Fibroblast of the aortic adventitia (primary cell): ENCODE measurements at regions not wholly inside any gene's neighbourhood (a gene's known extent, or its start where the extent isn't known, plus 50 kb on each side); places are given as distances from the start of the nearest gene placed in this dataset.

Experiments used
- DNase-seq: peaks from one replicate; pipeline ENCODE4 v3.0.0-alpha.2; 2010; ENCODE audit warnings: low read depth
- H3K4me3 ChIP-seq: 2 replicates; pipeline ENCODE4 v1.5.1; 2011; ENCODE audit warnings: low read depth, mild to moderate bottlenecking, control low read depth, low read length, moderate library complexity
- TF ChIP-seq, protein P1 (sequence below): IDR thresholded peaks from 2 replicates; pipeline ENCODE4 v1.5.1; 2011; ENCODE audit warnings: mild to moderate bottlenecking, low read length, control low read depth, inconsistent platforms; ENCODE audit not compliant: insufficient read depth

DNA sequence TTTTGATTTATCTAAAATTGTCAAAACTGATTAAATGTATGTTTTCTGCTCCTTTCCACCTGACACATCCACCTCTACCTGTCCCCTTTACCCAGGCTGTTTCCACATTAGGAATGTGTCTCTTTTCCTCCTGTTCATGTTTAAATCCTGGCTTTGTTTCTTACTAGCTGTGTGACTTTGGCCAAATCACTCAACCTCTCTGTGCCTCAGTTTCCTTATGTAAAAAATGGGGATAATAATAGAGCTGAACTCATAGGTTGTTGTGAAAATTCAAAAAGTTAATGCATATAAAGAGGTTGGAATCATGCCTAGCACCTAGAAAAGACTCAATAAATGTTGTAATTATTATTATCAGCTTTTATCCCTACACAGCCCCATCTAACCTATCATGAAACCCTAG, 136.8 kb downstream of the NXPE2 start:
- H3K4me3 ChIP-seq, result no peak overlapping the region
- no peak for DNase-seq
- TF ChIP-seq, protein P1, sequence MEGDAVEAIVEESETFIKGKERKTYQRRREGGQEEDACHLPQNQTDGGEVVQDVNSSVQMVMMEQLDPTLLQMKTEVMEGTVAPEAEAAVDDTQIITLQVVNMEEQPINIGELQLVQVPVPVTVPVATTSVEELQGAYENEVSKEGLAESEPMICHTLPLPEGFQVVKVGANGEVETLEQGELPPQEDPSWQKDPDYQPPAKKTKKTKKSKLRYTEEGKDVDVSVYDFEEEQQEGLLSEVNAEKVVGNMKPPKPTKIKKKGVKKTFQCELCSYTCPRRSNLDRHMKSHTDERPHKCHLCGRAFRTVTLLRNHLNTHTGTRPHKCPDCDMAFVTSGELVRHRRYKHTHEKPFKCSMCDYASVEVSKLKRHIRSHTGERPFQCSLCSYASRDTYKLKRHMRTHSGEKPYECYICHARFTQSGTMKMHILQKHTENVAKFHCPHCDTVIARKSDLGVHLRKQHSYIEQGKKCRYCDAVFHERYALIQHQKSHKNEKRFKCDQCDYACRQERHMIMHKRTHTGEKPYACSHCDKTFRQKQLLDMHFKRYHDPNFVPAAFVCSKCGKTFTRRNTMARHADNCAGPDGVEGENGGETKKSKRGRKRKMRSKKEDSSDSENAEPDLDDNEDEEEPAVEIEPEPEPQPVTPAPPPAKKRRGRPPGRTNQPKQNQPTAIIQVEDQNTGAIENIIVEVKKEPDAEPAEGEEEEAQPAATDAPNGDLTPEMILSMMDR, result no peak

DNA sequence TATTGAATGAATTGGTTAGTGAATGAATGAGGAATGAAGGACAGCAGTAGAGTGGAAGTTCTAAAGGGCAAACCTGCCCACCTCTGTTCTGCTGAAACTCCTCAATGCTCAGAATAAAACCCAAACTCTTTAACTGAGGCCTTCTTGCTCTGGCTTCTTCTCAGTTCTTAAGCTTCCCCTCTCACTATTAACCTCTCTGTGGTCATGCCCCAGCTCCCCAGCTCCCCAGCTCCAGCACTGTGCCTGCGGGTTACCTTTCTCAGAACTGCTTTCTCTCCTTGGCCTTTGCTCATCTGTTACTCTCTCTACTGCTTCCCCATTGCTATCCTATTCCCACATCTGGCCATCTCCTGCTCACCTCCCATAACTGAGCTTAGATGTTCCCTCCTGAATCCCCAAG, 137.4 kb downstream of the NXPE2 start:
- TF ChIP-seq, protein P1, result no peak
- DNase-seq, result no peak
- no peak overlapping the region for H3K4me3 ChIP-seq

DNA sequence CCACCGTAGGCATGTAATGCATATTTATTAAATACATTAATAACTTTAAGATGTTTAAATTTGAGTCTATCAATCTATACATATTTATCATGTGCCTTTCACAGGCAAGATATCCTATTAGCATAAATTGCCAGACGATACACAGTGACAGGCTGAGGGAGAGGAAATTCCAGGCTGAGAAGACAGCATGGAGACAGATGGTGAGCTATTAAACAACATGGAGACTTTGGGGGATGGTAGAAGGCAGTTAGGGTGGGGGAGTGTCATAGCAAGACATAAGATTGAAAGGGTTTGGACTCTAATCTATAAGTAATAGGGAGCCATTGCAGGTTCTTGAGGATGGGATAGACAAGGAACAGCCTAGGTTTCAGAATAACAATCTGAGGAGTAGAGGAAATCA, 138.5 kb downstream of the NXPE2 start:
- DNase-seq, result no peak
- no peak overlapping the region for H3K4me3 ChIP-seq
- TF ChIP-seq, protein P1, result no peak

DNA sequence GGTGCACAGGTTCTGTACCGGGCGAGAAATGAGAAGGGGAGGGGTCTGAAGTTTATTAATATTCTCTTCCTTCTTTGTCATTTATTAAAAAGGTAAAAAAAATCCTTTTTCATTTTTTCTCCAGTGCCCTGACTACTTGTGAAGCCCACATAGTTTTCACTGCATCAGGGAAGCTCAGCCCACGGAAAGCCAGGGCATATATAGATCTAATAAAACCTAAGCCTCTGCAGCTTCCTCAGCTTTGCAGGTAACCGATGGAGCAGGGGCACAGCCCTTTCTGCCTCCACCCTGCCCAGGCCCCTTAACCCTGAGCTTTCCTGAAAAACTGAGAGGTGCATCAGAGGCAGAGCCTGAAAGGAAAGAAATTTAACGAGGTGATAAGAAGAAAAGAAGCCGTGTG, 140.1 kb downstream of the NXPE2 start:
- TF ChIP-seq, protein P1, result no peak
- H3K4me3 ChIP-seq, result no peak overlapping the region
- DNase-seq, result no peak

DNA sequence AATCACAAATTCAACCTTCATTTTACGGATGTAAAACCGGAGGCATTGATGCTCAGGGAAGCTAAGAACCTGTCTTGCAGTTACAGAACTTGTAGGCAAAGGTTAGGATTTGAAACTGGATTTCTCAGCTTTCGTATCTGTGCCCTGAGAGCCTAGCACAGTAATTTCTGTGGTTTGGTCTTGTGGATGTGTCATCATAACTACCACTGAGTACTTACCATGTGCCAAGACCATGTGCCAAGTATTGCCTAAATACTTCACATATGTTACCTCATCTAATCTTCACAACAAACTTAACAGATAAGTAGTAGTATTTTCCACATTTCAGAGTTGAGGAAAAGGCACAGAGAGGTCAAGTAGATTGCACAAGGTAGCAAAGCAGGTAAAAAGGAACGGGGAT, 140.7 kb downstream of the NXPE2 start:
- DNase-seq, result no peak
- no peak overlapping the region for H3K4me3 ChIP-seq
- TF ChIP-seq, protein P1, result no peak

DNA sequence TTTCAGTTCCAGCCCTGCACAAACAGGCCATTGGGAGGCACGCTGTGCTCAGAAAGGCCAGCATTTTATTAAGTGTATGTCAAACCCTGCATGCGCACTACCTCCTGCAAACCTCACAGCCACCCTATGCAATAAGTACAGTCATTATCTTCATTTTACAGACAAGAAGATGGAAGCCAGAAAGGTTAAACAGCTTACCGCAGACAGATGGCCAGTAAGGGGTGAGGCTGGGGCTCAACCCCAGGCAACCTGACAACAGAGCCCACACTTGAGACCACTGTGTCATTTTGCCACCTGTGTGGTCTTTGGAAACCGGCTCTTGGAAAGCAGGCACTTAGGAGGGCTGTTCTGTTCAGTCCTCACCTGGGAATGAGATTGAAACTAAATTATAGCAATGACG, 142.3 kb downstream of the NXPE2 start:
- no peak overlapping the region for H3K4me3 ChIP-seq
- DNase-seq, result no peak
- TF ChIP-seq, protein P1, result no peak

DNA sequence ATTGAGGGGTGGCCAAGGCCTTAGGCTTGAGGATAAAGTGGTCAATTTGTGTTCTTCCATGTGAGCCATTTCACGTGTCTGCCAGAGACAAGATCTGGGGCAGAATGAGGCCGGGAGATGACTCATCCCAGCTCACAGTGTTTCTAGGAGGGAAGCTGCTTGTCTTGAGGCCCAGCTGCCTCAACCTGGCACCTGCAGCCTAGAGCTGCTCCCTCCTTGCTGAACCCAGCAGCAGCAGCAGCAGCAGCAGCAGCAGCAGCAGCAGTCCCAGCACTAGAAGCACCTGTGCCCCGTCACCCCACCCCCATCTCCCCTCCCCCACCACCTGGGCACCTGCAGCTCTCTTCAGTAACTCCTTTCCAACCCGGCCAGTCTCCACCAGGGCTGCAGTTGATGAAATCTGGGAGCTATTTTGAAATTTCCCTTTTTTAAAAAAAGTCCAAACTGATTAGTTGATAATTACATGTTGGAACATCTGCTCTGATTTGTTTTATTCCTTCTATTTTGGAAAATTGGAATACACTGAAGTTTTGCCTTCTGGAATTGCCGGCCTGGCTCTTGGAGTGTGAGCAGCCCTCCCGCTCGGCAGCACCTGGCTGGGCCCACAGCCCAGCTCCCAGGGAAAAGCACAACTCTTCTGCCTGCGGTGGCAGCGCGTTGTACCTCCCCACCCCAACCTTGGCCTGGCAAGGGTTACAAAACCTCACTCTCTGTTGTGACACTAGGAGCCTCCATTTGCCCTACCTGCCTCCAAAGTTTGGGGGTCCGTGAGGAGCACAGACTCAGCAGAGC, 143.5 kb downstream of the NXPE2 start:
- TF ChIP-seq, protein P1, result no peak
- DNase-seq, result no peak
- H3K4me3 ChIP-seq, result no peak overlapping the region
